ENCODE measurements at regions not wholly inside any gene's neighbourhood (a gene's known extent, or its start where the extent isn't known, plus 50 kb on each side); places are given as distances from the start of the nearest gene placed in this dataset.

- TF ChIP-seq, protein P1, sequence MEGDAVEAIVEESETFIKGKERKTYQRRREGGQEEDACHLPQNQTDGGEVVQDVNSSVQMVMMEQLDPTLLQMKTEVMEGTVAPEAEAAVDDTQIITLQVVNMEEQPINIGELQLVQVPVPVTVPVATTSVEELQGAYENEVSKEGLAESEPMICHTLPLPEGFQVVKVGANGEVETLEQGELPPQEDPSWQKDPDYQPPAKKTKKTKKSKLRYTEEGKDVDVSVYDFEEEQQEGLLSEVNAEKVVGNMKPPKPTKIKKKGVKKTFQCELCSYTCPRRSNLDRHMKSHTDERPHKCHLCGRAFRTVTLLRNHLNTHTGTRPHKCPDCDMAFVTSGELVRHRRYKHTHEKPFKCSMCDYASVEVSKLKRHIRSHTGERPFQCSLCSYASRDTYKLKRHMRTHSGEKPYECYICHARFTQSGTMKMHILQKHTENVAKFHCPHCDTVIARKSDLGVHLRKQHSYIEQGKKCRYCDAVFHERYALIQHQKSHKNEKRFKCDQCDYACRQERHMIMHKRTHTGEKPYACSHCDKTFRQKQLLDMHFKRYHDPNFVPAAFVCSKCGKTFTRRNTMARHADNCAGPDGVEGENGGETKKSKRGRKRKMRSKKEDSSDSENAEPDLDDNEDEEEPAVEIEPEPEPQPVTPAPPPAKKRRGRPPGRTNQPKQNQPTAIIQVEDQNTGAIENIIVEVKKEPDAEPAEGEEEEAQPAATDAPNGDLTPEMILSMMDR (IDR thresholded peaks at IDR 0.05; ENCODE audit: low read depth, low read length, poor library complexity, severe bottlenecking), result no peak
- no peak for TF ChIP-seq EZH2phosphoT487 (IDR thresholded peaks at IDR 0.05; ENCODE audit: borderline replicate concordance, low read length)
Measured at GRCh38 chr18:48479531-48479930, 59.3 kb upstream of the CTIF start.

All from DOHH2 (cell line).